ENCODE measurements at regions not wholly inside any gene's neighbourhood (a gene's known extent, or its start where the extent isn't known, plus 50 kb on each side); places are given as distances from the start of the nearest gene placed in this dataset.
"Not testable (repeated sequence)": the region's sequence is repeated elsewhere in the genome, so short reads cannot be mapped to it uniquely, and the experiment has no call there.

DNA sequence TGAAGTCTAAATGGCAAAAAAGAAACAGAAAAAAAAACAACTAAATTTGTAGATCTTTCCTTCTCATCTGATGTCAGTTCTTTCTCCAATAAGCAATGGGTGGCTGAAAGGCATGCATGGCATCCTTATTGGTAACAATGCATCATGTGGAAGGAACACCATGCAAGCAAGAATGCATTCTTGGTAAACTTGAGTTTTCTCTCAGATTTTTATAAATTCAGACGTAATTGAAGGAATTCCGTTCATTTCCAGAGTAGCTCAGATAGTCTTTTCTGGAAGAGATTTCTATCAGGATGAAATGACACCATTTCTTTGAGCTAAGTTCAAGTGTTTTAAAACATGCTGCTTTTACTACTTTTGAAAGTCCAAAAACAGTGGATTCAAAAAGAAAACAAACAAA lies 373.0 kb downstream of the COG6 start:
- no peak for DNase-seq (ENCODE audit: low read depth)

DNA sequence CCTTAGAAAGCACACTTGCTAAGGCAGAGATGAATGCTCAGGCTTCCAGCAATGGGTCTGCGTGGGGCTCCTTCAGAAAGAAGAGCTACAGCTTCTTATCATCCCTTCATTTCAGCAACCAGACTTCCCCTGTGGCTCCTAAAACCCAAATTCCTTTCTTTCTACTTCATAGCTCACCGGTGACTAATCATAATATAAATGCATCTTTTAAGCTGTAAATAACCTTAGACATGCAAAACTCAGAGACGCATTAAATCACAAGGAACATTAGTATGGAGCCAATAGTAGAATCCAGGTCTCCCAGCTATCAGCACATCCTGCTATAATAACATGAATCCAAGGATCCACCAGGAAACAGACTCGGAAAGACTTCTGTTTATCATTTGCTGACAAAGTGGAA lies 375.6 kb downstream of the COG6 start:
- DNase-seq (ENCODE audit: low read depth): peak; percentile 50

DNA sequence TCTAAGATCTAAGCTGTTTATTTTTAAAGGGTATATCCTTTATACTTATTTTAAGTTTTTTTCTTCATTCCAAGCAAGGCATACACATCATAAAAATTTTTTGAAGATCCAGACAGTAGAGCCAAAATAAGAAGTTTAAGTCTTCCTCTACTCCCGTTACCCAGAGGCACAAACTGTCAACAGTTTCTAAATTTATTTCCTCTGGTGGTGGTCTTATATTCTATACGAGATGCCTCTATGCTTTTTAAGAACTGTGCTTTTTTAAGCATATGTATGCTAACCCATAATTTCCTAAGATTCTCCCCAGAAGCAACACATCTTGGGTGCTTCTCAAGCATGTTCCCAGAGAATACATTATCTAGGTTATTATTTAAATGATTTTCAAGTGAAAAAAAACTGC lies 383.6 kb downstream of the COG6 start:
- DNase-seq (ENCODE audit: low read depth): no peak

- no peak for DNase-seq (ENCODE audit: low read depth)
Observed at GRCh38 chr13:40042991-40043390, 387.5 kb downstream of the COG6 start.

GRCh38 chr13:40043764-40044163 lies 388.3 kb downstream of the COG6 start:
- no peak for DNase-seq (ENCODE audit: low read depth)

- no peak for DNase-seq (ENCODE audit: low read depth)
Observed at GRCh38 chr13:40047322-40047771, 391.9 kb downstream of the COG6 start.

DNA sequence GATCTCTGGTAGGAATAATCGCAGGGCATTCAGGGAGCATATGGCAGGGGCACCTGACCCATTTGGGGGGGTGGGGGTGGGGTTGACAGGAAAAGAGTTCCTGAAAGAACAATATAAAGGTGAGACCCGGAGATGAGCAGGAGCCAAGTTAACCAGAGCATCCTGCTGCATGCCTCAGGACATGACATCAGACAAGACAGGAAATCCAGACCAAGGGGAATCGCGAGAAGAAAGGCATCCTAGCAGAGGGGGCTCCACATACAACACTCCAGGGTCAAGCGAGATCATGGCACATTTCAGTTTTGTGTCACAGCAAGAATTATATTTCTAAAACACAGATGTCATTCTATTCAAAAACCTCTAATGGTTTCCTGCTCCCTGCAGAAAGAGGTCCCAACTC lies 393.1 kb downstream of the COG6 start:
- no peak for DNase-seq (ENCODE audit: low read depth)

DNA sequence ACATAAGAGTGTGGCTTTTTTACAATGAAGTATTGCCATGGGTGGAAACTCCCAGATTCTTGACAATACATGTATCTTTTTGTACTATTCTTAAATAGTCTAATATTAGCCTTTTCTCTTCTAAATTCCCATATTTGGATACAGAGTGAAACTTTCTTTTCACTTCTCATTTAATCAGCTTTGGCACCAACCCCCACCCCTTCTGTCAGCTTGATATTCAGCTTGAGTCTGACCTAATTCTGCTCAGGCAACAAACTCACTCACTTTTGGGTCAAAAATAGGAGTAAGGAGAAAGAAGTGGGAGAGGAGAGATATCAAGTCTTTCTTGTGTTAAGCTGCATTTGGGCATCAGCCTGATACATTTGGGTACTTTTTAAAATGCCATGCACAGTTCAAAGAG lies 397.5 kb downstream of the COG6 start:
- DNase-seq (ENCODE audit: low read depth): no peak

DNA sequence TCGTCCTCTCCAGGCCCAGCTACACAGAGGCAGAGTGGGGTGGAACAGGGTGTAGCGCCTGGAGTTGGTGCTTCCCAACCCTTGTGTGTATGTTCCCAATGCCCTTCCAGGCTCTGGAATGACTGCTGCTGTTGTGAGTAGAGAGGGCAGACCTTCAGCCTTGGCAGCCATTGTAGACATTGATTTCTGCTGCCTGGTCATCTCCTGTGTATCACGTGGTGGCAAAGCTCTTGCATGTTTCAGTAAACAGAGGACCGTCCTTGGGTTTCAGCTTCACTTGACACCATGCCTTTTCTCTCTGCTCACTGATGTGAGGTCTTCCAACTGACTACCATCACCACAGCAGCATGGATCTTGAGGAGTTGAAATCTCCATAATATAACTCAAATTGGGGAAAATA lies 397.9 kb downstream of the COG6 start:
- DNase-seq (ENCODE audit: low read depth): no peak

DNA sequence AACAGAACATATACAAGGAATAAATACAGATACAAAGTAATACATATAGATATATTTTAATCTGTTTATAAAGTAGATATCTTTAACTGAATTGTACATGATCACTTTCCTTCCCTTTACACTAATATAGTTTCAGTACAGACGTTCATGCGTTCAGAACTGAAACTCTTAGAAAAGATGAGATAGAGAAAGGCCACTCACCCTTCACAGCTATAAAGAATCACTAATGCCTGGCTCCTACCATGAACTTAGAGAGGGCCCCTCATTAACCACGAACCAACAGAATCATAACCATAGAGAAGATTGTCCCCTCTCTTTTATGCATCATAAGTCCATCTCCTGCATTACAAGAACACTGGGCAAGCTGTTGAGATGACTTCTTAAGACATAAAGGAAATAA lies 399.0 kb downstream of the COG6 start:
- DNase-seq (ENCODE audit: low read depth): not testable (repeated sequence)

DNA sequence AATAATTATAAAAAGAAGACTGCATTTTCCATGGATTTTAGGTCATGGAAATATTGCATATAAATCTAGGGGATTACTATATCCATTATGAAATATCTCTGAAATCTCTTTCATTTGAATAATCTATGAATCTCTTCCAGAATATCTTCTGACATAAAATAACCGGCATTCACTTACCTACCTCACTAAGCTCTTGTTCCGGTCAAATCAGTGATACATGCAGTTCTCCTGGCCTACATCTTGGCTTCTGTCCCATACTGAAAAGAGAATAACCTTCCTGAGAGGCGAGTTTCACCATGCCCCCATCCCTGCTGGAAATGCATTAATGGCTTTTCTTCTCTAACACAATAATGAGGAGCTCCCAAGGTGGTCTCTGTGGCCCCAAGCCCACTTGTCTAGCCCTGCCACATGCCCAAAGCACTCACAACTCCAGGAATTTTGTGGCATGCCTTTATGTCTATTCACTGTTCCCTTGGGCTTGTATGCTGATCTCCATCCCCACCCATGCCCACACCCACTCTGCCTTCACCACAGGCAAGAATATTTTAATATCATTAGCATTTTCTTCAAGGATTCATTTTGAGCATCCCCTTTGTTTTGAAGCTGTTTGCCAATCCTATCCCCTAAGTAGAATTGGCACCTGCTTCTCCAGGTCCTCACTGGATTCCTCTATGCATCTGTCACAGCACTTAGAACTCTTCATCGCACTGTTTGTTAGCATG lies 401.6 kb downstream of the COG6 start:
- DNase-seq (ENCODE audit: low read depth): no peak

GRCh38 chr13:40058757-40059236 lies 403.3 kb downstream of the COG6 start:
- peak; percentile 28 for DNase-seq (ENCODE audit: low read depth)

DNA sequence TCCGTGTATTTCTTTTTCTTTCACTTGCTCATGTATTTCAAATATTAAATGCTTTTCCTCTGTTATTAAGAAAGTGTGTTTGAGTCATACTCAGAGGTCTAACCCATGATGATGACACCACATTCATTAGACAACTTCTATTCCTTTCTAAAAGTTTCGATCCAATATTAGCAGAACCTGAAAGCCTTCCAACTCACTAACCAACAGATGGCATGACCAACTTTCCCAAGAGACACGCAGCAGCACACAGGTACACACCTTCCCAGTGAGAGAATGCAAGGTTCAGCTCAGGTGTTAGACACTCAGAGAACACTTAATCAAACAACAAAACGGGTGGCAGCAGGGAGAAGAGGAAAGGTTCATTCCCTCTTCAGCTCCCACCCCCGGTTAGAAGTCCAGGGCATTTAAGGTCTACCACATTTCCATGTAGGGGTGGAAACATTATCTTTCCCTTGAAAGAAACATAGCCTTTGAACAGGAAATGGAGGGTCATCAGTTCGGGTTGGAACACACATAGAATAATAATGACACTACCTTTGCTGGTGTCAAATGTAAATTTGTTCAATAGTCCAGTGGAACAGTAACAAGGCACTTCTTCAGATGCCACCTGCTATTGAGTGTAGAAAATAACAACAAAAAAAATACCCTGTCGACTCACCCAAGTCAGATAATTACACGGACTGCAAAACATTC lies 404.2 kb downstream of the COG6 start:
- DNase-seq (ENCODE audit: low read depth): no peak

DNA sequence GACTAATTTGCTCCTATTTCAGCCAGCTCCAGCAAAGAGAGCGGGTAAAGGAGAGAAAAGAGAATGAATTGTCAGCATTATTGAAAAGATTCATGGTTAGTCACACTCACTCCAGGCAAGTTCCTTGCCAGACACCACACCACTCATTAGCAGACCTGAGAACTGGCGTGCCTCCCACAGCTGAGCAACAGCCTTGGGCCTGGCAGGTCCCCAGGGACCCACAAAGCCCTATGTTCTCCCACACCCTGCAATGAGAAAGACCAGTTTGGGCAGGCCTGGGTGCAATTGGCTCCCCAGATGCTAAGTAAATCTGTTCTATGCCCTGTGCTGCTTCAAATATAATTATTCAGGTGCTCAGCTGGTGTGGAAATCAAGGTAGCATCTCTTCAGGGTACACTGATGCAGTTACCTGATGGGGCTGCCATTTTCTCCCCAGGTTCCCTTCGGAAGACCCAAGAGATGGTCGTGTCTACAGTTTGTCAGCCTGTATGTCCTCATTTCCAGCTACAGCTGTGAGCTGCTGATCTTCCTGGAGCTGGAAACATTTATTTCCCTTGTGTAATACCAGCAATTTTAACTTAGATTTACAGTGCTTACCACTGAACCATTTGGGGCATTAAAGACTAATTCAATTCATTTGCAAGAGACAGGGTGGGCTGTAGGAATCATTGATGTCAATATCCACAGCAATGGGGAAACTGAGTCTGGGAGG lies 405.0 kb downstream of the COG6 start:
- DNase-seq (ENCODE audit: low read depth): peak; percentile 77

DNA sequence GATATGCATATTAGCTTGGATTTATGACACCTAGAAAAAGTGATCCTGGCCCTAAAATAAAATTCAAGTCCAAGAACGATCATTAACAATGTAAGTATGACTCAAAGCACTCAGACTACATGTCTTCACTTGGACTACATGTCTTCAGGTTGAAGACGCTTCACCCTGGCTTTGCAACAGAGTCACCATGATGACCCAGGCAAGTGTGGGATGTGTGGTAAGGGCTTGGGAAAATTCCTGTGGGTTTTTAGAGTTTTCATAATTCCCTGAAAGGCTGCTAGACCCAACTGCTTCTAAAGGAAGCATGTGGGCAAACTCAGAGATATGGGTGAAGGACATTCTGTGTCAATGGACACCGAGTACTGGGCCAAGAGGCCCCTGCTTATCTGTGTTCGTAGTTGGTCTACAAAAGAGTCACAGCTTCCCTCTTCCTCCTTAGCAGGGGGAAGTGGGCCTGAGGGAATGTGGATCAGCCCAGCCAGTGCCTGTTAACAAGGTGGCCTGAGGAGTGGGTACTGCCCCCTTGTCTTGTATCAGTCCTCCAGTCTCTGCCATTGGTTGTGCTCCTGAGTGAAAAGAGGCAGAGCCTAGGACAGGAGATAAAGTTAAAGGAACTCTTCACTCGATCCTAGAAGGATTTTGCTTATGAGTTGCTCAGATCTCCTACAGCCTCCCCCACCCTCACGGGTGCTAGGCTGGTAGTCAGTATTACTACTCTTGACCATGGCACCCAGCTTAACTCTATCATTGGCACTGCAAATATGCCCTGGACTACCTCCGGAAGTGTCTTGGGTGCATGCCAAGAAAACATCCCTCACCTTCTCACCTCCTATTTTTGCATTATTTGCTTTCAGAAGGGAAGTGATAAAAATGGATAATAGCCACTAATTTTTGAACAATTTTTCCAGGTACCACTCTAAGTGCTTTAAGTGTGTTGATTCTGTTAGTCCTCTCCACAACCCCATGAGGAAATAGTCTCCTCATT lies 406.3 kb downstream of the COG6 start:
- DNase-seq (ENCODE audit: low read depth): peak; percentile 18

DNA sequence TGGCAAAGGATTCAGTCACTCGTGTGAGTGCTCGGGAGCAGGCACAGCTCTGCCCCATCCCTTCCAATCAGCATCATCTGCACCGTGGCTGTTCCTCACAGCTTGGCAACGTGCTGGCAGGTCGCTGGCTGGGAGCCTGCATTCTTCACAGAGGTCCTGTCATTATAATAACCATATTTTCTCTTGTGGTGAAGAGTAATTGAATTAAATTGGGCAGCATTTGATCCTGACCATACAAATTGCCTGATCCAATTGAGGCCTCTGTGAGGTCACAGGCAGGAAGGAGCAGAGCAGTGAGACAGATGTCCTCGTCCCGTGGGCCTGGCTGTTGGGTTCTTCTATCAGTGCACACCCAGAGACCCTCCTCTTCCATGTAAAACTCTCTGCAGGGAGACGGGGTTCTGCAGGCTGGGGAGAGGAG lies 407.8 kb downstream of the COG6 start:
- no peak for DNase-seq (ENCODE audit: low read depth)

DNA sequence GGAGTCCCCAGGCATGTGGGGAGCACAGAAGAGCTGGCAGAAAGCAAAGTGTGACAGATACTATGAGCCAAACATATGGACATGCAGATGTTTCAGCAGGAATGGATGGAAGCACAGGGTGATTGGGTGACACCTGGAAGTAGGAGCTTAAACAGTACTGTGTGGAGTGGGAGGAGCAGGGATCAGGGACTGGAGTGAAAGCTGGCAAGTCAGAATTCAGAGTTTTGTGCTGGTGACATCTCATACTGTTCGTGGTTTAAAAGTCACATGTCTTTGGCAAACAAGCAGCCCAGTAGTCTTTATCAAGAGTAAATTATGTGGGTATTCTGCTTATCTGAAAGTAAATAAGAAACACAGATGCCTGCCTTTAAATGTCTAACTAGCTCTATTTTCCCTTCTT lies 408.2 kb downstream of the COG6 start:
- DNase-seq (ENCODE audit: low read depth): no peak

GRCh38 chr13:40064154-40065097 lies 409.0 kb downstream of the COG6 start:
- peak; percentile 81 for DNase-seq (ENCODE audit: low read depth)

DNA sequence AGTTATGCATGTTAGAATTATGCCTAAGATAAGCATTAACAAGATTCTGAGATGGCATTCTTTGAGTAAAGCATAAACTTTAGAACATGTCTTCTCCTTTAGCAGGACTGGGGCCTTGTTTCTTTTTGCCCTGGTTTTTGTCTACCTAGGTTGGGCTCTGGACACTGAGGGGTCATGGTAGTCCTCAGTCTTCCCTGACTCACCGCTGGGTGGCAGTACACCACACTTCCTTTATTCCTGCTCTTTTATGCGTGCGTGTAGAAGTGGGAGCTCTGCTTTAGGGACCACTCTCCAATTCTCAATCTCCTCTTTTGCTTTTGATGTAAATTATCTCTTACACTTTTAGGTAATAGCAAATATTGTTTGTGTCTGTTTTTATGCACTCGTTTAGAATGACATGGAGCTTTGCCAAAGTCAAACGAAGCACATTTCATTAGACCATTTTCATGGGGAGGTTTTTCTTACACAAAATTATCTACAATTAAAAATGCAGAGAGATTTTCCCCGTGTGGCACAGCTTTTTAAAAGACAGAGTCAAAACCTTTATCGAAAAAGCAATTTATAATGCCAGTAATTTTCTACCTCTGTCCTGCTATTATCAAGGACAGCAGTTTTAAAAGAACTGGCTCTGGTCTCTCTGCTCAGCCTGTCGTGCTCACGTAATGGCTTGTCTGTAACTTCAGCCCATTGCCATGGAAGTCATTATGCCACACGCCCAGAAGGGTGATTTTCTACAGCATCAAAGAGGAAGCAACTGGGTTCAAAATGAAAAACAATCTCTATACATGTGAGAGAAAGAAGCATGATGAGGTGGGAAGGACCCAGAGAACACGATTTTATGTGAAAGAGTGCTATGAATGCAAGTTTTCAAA lies 413.9 kb downstream of the COG6 start:
- DNase-seq (ENCODE audit: low read depth): peak; percentile 58

Data from HT1080 (cell line).